K562 (cell line): ENCODE measurements at regions not wholly inside any gene's neighbourhood (a gene's known extent, or its start where the extent isn't known, plus 50 kb on each side); places are given as distances from the start of the nearest gene placed in this dataset.

ENCODE experiments used
- CHD2 ChIP-seq: IDR thresholded peaks from 2 replicates; pipeline ENCODE4 v1.6.1; 2011; ENCODE audit warnings: low read depth, low read length
- MTA3 ChIP-seq: fragments of 450-650 bp; formaldehyde crosslinking; IDR thresholded peaks from 2 replicates; pipeline ENCODE4 v1.6.1; 2017; ENCODE audit warnings: mild to moderate bottlenecking, borderline replicate concordance
- POLR2AphosphoS5 ChIP-seq: IDR thresholded peaks from 2 replicates; pipeline ENCODE4 v1.6.1; 2011; ENCODE audit warnings: mild to moderate bottlenecking, low read depth, low read length, moderate library complexity; ENCODE audit not compliant: control insufficient read depth, insufficient read depth
- RBFOX2 ChIP-seq: fragments of 200-400 bp; formaldehyde crosslinking; IDR thresholded peaks from 2 replicates; pipeline ENCODE4 v1.6.1; 2017; ENCODE audit warnings: low read depth, mild to moderate bottlenecking, low read length, moderate library complexity
- TOE1 ChIP-seq, 2 experiments: fragments of 450-650 bp in 1 of 2; sonication (generic) in 1 of 2; formaldehyde crosslinking in 1 of 2; IDR thresholded peaks; 2 replicates each; pipeline versions ENCODE4 v1.7.1 to v1.8.0; 2016 to 2022; ENCODE audit warnings: borderline replicate concordance in 2 of 2, mild to moderate bottlenecking in 2 of 2, antibody characterized with exemption in 1 of 2, inconsistent platforms in 1 of 2, low read depth in 1 of 2, missing genetic modification reagents in 1 of 2, moderate library complexity in 1 of 2
- YY1 ChIP-seq, 3 experiments: IDR thresholded peaks; 2 replicates each; pipeline ENCODE4 v1.6.1; 2011; ENCODE audit warnings: low read length in 2 of 3, mild to moderate bottlenecking in 2 of 3, moderate library complexity in 2 of 3, borderline replicate concordance in 1 of 3, control low read depth in 1 of 3, low read depth in 1 of 3; ENCODE audit not compliant: insufficient read depth in 3 of 3, insufficient replicate concordance in 2 of 3, control insufficient read depth in 1 of 3, insufficient read length in 1 of 3; ENCODE audit errors: extremely low read depth in 1 of 3
- ZBED1 ChIP-seq: IDR thresholded peaks from 2 replicates; pipeline ENCODE4 v1.6.1; 2014
- TF ChIP-seq, protein P1 (sequence below): sonication (generic); formaldehyde crosslinking; IDR thresholded peaks from 2 replicates; pipeline ENCODE4 v1.8.1; 2023; ENCODE audit warnings: mild to moderate bottlenecking, missing genetic modification reagents
- TF ChIP-seq, protein P2 (sequence below): fragments of 200-600 bp; sonication (generic); IDR thresholded peaks from one replicate; pipeline ENCODE4 v1.6.1; 2012; ENCODE audit warnings: mild to moderate bottlenecking, low read depth, low read length, inconsistent platforms
- TF ChIP-seq, protein P3 (sequence below): fragments of 250-450 bp; sonication (Bioruptor Pico); IDR thresholded peaks from 2 replicates; pipeline ENCODE4 v1.5.0; 2020; ENCODE audit warnings: mild to moderate bottlenecking, borderline replicate concordance

DNA sequence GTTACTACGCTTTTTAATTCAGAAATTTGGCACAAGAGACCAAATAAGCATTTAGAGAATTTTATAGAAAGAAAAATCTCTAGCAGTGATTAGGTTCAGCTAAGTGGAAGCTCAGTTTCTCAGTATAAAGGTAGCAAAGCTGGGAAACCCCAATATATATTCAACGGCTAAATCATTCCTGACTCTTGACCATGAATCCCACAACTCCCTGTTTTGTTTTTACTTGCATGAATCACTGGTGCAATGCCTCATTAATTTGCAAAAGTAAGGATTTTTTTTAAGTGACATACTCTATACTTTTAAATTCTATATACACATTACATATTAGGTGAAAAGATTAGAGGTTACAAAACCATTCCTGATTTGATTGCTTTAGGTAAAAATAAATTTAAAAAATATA lies 74.3 kb upstream of the PLEKHG7 start:
- TF ChIP-seq YY1 (IDR thresholded peaks at IDR 0.05; ENCODE audit: borderline replicate concordance in 1 of 3, control insufficient read depth in 1 of 3, extremely low read depth in 1 of 3, insufficient read depth in 3 of 3, insufficient read length in 1 of 3, insufficient replicate concordance in 2 of 3, low read depth in 1 of 3, low read length in 2 of 3): no peak
- TF ChIP-seq, protein P1, sequence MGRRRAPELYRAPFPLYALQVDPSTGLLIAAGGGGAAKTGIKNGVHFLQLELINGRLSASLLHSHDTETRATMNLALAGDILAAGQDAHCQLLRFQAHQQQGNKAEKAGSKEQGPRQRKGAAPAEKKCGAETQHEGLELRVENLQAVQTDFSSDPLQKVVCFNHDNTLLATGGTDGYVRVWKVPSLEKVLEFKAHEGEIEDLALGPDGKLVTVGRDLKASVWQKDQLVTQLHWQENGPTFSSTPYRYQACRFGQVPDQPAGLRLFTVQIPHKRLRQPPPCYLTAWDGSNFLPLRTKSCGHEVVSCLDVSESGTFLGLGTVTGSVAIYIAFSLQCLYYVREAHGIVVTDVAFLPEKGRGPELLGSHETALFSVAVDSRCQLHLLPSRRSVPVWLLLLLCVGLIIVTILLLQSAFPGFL (CRISPR knock-in tag): no peak
- no peak for TF ChIP-seq POLR2AphosphoS5
- TF ChIP-seq RBFOX2: no peak
- TF ChIP-seq CHD2: no peak
- TF ChIP-seq, protein P2, sequence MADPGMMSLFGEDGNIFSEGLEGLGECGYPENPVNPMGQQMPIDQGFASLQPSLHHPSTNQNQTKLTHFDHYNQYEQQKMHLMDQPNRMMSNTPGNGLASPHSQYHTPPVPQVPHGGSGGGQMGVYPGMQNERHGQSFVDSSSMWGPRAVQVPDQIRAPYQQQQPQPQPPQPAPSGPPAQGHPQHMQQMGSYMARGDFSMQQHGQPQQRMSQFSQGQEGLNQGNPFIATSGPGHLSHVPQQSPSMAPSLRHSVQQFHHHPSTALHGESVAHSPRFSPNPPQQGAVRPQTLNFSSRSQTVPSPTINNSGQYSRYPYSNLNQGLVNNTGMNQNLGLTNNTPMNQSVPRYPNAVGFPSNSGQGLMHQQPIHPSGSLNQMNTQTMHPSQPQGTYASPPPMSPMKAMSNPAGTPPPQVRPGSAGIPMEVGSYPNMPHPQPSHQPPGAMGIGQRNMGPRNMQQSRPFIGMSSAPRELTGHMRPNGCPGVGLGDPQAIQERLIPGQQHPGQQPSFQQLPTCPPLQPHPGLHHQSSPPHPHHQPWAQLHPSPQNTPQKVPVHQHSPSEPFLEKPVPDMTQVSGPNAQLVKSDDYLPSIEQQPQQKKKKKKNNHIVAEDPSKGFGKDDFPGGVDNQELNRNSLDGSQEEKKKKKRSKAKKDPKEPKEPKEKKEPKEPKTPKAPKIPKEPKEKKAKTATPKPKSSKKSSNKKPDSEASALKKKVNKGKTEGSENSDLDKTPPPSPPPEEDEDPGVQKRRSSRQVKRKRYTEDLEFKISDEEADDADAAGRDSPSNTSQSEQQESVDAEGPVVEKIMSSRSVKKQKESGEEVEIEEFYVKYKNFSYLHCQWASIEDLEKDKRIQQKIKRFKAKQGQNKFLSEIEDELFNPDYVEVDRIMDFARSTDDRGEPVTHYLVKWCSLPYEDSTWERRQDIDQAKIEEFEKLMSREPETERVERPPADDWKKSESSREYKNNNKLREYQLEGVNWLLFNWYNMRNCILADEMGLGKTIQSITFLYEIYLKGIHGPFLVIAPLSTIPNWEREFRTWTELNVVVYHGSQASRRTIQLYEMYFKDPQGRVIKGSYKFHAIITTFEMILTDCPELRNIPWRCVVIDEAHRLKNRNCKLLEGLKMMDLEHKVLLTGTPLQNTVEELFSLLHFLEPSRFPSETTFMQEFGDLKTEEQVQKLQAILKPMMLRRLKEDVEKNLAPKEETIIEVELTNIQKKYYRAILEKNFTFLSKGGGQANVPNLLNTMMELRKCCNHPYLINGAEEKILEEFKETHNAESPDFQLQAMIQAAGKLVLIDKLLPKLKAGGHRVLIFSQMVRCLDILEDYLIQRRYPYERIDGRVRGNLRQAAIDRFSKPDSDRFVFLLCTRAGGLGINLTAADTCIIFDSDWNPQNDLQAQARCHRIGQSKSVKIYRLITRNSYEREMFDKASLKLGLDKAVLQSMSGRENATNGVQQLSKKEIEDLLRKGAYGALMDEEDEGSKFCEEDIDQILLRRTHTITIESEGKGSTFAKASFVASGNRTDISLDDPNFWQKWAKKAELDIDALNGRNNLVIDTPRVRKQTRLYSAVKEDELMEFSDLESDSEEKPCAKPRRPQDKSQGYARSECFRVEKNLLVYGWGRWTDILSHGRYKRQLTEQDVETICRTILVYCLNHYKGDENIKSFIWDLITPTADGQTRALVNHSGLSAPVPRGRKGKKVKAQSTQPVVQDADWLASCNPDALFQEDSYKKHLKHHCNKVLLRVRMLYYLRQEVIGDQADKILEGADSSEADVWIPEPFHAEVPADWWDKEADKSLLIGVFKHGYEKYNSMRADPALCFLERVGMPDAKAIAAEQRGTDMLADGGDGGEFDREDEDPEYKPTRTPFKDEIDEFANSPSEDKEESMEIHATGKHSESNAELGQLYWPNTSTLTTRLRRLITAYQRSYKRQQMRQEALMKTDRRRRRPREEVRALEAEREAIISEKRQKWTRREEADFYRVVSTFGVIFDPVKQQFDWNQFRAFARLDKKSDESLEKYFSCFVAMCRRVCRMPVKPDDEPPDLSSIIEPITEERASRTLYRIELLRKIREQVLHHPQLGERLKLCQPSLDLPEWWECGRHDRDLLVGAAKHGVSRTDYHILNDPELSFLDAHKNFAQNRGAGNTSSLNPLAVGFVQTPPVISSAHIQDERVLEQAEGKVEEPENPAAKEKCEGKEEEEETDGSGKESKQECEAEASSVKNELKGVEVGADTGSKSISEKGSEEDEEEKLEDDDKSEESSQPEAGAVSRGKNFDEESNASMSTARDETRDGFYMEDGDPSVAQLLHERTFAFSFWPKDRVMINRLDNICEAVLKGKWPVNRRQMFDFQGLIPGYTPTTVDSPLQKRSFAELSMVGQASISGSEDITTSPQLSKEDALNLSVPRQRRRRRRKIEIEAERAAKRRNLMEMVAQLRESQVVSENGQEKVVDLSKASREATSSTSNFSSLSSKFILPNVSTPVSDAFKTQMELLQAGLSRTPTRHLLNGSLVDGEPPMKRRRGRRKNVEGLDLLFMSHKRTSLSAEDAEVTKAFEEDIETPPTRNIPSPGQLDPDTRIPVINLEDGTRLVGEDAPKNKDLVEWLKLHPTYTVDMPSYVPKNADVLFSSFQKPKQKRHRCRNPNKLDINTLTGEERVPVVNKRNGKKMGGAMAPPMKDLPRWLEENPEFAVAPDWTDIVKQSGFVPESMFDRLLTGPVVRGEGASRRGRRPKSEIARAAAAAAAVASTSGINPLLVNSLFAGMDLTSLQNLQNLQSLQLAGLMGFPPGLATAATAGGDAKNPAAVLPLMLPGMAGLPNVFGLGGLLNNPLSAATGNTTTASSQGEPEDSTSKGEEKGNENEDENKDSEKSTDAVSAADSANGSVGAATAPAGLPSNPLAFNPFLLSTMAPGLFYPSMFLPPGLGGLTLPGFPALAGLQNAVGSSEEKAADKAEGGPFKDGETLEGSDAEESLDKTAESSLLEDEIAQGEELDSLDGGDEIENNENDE: no peak
- no peak for TF ChIP-seq TOE1 (IDR thresholded peaks at IDR 0.05; ENCODE audit: borderline replicate concordance)
- no peak for TF ChIP-seq TOE1 (CRISPR knock-in tag; IDR thresholded peaks at IDR 0.05; ENCODE audit: borderline replicate concordance, low read depth)
- no peak for TF ChIP-seq MTA3
- TF ChIP-seq, protein P3, sequence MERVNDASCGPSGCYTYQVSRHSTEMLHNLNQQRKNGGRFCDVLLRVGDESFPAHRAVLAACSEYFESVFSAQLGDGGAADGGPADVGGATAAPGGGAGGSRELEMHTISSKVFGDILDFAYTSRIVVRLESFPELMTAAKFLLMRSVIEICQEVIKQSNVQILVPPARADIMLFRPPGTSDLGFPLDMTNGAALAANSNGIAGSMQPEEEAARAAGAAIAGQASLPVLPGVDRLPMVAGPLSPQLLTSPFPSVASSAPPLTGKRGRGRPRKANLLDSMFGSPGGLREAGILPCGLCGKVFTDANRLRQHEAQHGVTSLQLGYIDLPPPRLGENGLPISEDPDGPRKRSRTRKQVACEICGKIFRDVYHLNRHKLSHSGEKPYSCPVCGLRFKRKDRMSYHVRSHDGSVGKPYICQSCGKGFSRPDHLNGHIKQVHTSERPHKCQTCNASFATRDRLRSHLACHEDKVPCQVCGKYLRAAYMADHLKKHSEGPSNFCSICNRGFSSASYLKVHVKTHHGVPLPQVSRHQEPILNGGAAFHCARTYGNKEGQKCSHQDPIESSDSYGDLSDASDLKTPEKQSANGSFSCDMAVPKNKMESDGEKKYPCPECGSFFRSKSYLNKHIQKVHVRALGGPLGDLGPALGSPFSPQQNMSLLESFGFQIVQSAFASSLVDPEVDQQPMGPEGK (CRISPR knock-in tag): no peak
- TF ChIP-seq ZBED1: no peak
